ENCODE measurements at regions not wholly inside any gene's neighbourhood (a gene's known extent, or its start where the extent isn't known, plus 50 kb on each side); places are given as distances from the start of the nearest gene placed in this dataset.

- 47 to 86% (median 72%) methylated on average over 1 of the region's 1 CpG for WGBS, 4 donors
- intact Hi-C loops (cut with DNase I): no loop called here
- H3K4me1 ChIP-seq (replicated peaks in 1 of 2): no peaks in the 10 kb centered on the region
These were observed 580.3 kb upstream of the GJE1 start for GRCh38 chr6:141552463-141552862.

GRCh38 chr6:141552031-141552430 is 580.7 kb upstream of the GJE1 start:
- no peak for TF ChIP-seq CTCF (IDR thresholded peaks at IDR 0.05)
- TF ChIP-seq POLR2A (IDR thresholded peaks at IDR 0.05): no peak
- Histone ChIP-seq H3K4me3 (no peak overlapping the region), H3K27me3 (no peaks in the 10 kb centered on the region), H3K27ac (no peak overlapping the region), H3K4me1 (replicated peaks in 1 of 2) (no peaks in the 10 kb centered on the region), H3K36me3 (replicated peaks in 1 of 2) (no peaks in the 10 kb centered on the region), H3K9me3 (replicated peaks in 1 of 3) (no peaks in the 10 kb centered on the region)
- 89 to 96% (median 90%) methylated on average over 5 of the region's 5 CpGs for WGBS, 4 donors
- no peak for DNase-seq
- intact Hi-C loops (cut with DNase I): no loop called here

More at GRCh38 chr6:141552463-141552862, 580.3 kb upstream of the GJE1 start:
- DNase-seq: no peak
- H3K27me3 ChIP-seq: no peaks in the 10 kb centered on the region
- no peak overlapping the region for H3K4me3 ChIP-seq
- no peak overlapping the region for H3K27ac ChIP-seq
- no peaks in the 10 kb centered on the region for H3K9me3 ChIP-seq (replicated peaks in 1 of 3)
- TF ChIP-seq POLR2A (IDR thresholded peaks at IDR 0.05): no peak
- no peak for TF ChIP-seq CTCF (IDR thresholded peaks at IDR 0.05)
- H3K36me3 ChIP-seq (replicated peaks in 1 of 2): no peaks in the 10 kb centered on the region

GRCh38 chr6:141551318-141551717 is 581.4 kb upstream of the GJE1 start:
- Histone ChIP-seq H3K27ac (no peak overlapping the region), H3K9me3 (replicated peaks in 1 of 3) (no peaks in the 10 kb centered on the region), H3K36me3 (replicated peaks in 1 of 2) (no peaks in the 10 kb centered on the region), H3K4me3 (no peak overlapping the region), H3K4me1 (replicated peaks in 1 of 2) (no peaks in the 10 kb centered on the region), H3K27me3 (no peaks in the 10 kb centered on the region)
- DNase-seq: no peak
- TF ChIP-seq POLR2A (IDR thresholded peaks at IDR 0.05): no peak
- TF ChIP-seq CTCF (IDR thresholded peaks at IDR 0.05): no peak
- WGBS, 4 donors: 64 to 98% (median 91%) methylated on average over 2 of the region's 2 CpGs
- intact Hi-C loops (cut with DNase I): no loop called here

GRCh38 chr6:141550471-141550870 is 582.3 kb upstream of the GJE1 start:
- intact Hi-C loops (cut with DNase I): no loop called here
- no peak for DNase-seq
- H3K9me3 ChIP-seq (replicated peaks in 1 of 3): no peaks in the 10 kb centered on the region
- H3K4me1 ChIP-seq (replicated peaks in 1 of 2): no peaks in the 10 kb centered on the region
- TF ChIP-seq CTCF (IDR thresholded peaks at IDR 0.05) (no peak), POLR2A (IDR thresholded peaks at IDR 0.05) (no peak)
- no peak overlapping the region for H3K4me3 ChIP-seq
- no peaks in the 10 kb centered on the region for H3K36me3 ChIP-seq (replicated peaks in 1 of 2)
- H3K27ac ChIP-seq: no peak overlapping the region
- H3K27me3 ChIP-seq: no peaks in the 10 kb centered on the region
- WGBS, 4 donors: 87 to 97% (median 93%) methylated on average over 1 of the region's 1 CpG
